GM21526 (cell line): ENCODE measurements at regions not wholly inside any gene's neighbourhood (a gene's known extent, or its start where the extent isn't known, plus 50 kb on each side); places are given as distances from the start of the nearest gene placed in this dataset.
"Not testable (repeated sequence)": the region's sequence is repeated elsewhere in the genome, so short reads cannot be mapped to it uniquely, and the experiment has no call there.

Experiments
- ATAC-seq: cut with Tn5 transposase; IDR thresholded peaks from one replicate; pipeline ENCODE4 v1.9.1; 2021; ENCODE audit warnings: moderate library complexity; ENCODE audit not compliant: unreplicated experiment, low FRiP score

DNA sequence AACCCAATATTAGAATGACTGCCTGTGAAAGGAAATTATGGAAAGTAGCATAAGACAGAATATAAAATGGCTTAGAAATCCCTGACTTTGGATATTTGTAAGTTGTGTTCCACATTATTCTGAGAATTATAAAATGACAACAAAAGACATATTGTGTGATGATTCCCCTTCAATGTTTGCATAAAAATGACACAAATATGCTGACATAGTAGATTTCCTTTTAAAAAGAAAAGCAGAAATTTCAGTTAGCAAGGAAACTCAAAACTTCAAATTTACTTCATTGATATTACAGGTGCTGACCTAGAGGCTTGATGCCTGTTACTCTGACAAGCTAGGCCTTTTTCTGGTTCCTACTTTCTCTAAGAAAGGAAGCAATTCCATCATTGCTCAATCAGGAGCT, 816.9 kb upstream of the HS3ST5 start:
- no peak for ATAC-seq

GRCh38 chr6:115137910-115138309, 795.1 kb upstream of the HS3ST5 start:
- no peak for ATAC-seq

DNA sequence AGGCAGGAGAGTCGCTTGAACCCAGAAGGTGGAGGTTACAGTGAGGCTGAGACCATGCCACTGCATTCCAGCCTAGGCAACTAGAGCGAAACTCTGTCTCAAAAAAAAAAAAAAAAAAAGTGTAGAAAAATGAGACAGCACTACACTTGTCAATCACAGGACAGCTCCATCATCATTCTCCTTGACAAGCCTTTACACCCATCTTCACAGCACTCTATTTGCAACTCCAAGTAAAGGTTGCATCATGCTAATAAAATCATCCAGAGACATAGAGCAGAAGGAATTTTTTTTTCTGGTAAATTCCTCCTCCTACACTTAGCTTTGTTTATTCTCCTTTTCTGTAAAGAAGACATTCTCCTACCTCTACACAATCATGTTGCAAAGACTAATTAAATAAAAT, 791.0 kb upstream of the HS3ST5 start:
- no peak for ATAC-seq

- ATAC-seq: no peak
These were observed 789.1 kb upstream of the HS3ST5 start for GRCh38 chr6:115131709-115132490.

- not testable (repeated sequence) for ATAC-seq
These were observed 778.7 kb upstream of the HS3ST5 start for GRCh38 chr6:115121513-115121912.

- no peak for ATAC-seq
These were observed 777.6 kb upstream of the HS3ST5 start for GRCh38 chr6:115120391-115120790.

DNA sequence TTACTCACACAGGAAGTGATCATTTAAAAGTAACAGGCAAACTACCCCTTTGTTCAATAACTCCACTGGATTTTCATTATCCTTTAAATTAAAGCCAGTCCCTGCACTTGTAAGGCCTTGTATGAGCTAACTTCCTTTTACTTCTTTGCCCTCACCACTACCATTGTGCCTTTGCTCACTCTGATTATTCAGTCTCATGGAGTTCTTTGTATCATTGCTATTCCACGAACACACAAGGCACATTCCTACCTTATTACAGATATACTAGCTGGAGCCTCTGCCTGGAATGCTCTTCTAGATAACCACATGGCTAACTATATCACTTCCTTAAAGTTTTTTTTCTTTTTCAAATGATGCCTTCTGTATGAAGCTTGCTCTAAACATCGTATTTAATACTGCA, 748.6 kb upstream of the HS3ST5 start:
- ATAC-seq: no peak

DNA sequence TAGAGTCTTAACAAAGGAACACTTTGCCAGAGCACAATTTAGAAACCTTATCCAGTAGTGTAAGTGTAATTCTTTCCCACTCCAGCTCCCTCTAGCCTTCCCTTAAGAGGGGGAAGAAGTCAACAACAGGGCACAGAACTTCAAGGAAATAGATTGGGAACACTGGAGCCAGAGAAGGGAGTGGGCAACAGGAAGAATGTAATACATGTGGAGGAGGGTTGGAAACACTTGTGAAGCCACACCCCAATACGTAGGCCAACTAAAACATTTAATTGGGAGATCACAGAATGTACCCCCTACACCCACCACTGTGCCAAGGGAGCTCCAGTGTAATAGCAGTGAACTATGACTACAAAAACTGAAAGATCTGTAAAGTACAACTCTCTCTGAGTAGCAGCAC, 735.7 kb upstream of the HS3ST5 start:
- no peak for ATAC-seq

GRCh38 chr6:115071962-115072361, 729.1 kb upstream of the HS3ST5 start:
- ATAC-seq: no peak

DNA sequence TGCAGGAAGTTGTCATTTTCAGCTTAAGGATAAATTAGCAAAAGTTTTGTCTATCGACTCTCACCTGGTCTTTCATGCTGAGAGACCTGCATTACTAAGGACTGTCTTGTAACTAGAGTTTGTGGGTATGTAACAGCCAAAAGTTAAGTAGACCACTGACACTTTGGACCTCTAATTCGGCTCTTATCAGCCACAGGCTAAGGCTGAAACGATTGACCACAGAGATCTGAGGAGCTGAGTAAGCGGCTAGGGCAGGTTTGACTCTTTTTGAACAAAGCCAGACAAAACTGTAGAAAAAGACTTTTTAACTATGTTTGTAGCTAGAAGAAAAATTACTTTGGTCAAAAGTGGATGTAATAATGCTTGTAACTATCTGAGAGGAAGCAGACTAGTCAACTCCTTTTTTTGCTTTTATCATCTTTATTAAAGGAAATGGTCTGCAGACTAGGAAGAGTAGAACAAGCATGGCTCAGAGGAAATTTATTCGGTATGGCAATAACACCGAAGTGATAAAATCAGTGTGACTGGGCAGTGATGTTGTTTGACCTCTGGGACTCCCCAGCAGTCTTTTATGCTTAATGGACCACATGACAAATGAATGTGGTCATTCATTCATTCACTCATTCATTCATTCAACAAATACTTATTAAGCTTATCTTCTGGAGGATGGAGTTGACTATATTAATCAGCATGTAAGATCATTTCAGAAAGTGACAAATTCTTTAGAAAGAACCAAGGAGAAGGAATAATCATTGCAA, 725.0 kb upstream of the HS3ST5 start:
- no peak for ATAC-seq

DNA sequence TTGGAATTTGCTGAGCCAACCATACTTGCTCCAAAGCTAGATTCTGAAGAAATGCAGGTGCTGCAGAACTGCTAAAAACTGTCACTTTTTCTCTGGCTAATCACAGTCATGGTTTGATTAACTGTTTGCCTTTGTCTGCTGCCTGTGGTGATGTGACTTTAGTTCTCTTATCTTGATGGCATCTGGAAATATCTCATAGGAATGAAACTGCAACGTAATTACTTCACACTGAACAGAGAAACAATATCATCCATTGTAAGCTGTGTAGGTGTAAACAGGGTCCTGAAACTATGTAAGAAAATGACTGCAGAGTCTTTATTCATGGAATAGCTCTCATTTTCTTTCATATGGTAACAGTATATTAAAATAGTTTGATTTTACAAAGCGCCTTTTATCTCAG, 721.9 kb upstream of the HS3ST5 start:
- no peak for ATAC-seq

DNA sequence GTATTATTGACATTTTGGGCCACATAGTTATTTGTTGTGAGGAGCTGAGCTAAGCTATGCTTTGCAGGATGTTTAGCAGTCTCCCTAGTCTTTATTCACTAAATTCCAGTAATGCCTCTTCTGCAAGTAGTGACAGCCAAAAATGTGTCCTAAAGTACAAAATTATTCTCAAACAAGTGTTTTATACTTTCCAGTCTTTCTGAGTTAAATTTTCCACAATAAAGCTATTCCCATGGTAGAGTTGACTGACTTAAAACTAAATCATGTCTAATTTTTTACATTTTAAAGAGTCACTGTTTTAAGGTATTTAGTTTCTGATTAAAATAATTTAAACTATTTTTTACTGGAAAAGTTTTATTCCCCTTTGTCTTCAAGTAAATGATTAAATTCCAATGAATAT, 717.8 kb upstream of the HS3ST5 start:
- no peak for ATAC-seq

GRCh38 chr6:115058414-115059211, 715.8 kb upstream of the HS3ST5 start:
- ATAC-seq: no peak

- ATAC-seq: no peak
These were observed 712.8 kb upstream of the HS3ST5 start for GRCh38 chr6:115055579-115055978.

DNA sequence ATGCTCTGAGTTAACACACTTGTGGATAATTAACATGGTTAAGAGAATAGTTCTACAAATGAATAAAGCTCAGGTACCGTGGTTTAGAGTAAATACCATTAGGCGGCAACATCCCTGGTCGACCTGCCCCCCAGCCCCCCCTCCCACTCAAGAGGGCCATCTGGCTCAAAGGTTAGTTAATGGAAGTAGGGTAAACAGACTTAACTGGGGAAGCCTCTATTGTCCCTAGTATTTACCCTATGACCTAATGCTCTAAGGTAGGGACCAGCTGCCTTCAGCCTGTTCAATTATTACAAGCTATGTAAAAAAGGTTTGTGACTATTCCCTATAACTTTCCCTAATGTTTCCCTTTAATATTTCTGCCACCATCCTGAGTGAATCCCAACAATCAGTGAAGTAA, 711.4 kb upstream of the HS3ST5 start:
- ATAC-seq: not testable (repeated sequence)

GRCh38 chr6:115053169-115053860, 710.5 kb upstream of the HS3ST5 start:
- ATAC-seq: no peak

DNA sequence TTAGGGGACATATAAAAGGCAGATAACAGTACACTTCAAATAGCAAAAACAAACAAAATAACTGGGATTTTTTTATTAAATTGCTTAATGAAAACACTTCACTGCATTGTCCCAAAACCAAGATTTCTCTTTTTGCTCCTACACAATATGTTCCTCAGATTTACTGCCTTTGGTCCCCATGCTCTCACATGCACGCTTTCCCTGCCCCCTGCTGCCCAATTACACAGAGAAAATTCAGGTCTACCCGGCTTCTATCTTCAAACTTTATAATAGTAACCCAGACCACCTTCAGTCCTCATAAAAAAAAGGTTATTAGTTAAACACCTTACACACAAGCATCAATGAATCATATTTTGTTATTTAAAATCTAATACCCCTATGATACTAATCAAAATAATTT, 673.8 kb upstream of the HS3ST5 start:
- no peak for ATAC-seq

GRCh38 chr6:115004982-115005381, 662.2 kb upstream of the HS3ST5 start:
- ATAC-seq: no peak

GRCh38 chr6:115004204-115004603, 661.4 kb upstream of the HS3ST5 start:
- ATAC-seq: no peak

- no peak for ATAC-seq
These were observed 659.0 kb upstream of the HS3ST5 start for GRCh38 chr6:115001731-115002350.
